Fibroblast of pulmonary artery (primary cell): ENCODE measurements at regions not wholly inside any gene's neighbourhood (a gene's known extent, or its start where the extent isn't known, plus 50 kb on each side); places are given as distances from the start of the nearest gene placed in this dataset.

Experiments
- DNase-seq: peaks from one replicate; pipeline ENCODE4 v3.0.0-alpha.2; 2010; ENCODE audit warnings: low read depth
- H3K4me3 ChIP-seq: replicated peaks from 2 replicates; pipeline ENCODE4 v1.5.1; 2011; ENCODE audit warnings: low read depth, mild to moderate bottlenecking, control low read depth, low read length, moderate library complexity
- CTCF ChIP-seq: IDR thresholded peaks from 2 replicates; pipeline ENCODE4 v1.5.1; 2011; ENCODE audit warnings: mild to moderate bottlenecking, control low read depth, low read length, inconsistent platforms; ENCODE audit errors: missing control alignments

- DNase-seq, result no peak
- no peak for TF ChIP-seq CTCF
- no peak overlapping the region for H3K4me3 ChIP-seq
Observed at GRCh38 chr6:122238861-122239260, 160.6 kb upstream of the HSF2 start.

- no peak for DNase-seq
- H3K4me3 ChIP-seq, result no peak overlapping the region
- TF ChIP-seq CTCF, result no peak
Observed at GRCh38 chr6:122246906-122247658, 152.4 kb upstream of the HSF2 start.

- TF ChIP-seq CTCF, result no peak
- DNase-seq, result no peak
- no peak overlapping the region for H3K4me3 ChIP-seq
Observed at GRCh38 chr6:122248001-122248669, 151.3 kb upstream of the HSF2 start.

GRCh38 chr6:122248844-122249243, 150.6 kb upstream of the HSF2 start:
- no peak for TF ChIP-seq CTCF

GRCh38 chr6:122258839-122259238, 140.6 kb upstream of the HSF2 start:
- DNase-seq, result no peak
- no peak for TF ChIP-seq CTCF
- no peak overlapping the region for H3K4me3 ChIP-seq

More at GRCh38 chr6:122248844-122249243, 150.6 kb upstream of the HSF2 start:
- no peak for DNase-seq
- H3K4me3 ChIP-seq, result no peak overlapping the region

GRCh38 chr6:122264557-122264956, 134.9 kb upstream of the HSF2 start:
- no peak overlapping the region for H3K4me3 ChIP-seq
- no peak for TF ChIP-seq CTCF
- no peak for DNase-seq

GRCh38 chr6:122265755-122266154, 133.7 kb upstream of the HSF2 start:
- TF ChIP-seq CTCF, result no peak
- no peak overlapping the region for H3K4me3 ChIP-seq
- DNase-seq, result no peak
